ENCODE measurements at regions not wholly inside any gene's neighbourhood (a gene's known extent, or its start where the extent isn't known, plus 50 kb on each side); places are given as distances from the start of the nearest gene placed in this dataset.

DNA sequence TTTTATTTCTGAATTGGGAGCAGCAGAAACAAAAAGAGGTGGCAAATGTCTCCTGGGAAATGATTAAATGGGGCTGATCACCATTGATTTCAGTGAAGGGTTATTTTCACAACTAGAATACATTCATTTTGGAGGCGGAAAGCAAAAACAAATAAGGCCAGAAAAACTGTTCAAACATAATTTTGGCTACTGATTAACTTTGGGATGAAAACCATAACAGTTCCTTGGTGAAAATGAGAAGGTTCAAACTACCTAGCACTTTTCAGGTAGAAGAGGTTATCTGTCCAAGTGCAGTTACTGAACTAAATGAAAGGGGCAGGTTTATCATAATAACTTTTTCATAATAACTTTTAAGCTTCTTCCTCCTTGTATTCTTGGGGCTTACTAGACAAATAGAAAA lies 718.5 kb downstream of the CDH11 start:
- no peak for DNase-seq

- no peak for DNase-seq
Measured at GRCh38 chr16:64398793-64399192, 723.1 kb downstream of the CDH11 start.

DNA sequence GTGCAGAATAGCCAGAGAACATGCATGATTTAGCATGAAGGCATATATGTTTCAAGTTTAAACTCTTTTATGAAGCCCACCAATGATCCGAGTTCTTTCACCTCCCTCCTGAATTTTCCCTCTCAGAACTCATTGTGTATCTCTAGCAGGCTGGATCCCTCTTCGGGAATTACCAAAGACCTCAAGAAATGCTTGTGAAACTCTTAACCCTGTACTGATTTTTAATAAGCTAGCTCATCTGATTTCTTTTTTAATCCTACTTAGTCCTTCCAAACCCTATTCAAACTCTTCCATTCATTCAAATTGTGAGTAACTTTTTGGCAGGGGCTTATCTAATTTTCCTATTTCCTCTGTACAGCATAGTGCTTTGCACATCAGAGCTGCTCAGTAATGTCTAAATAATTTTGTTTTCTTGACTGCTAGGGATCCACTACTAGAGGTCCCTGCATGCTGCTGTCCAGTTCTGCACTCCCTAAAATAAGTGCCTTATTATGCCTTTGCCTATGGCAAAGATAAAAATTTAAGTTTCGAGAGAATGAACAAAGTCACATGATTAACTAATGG lies 723.8 kb downstream of the CDH11 start:
- peak; percentile 84 for DNase-seq

GRCh38 chr16:64397042-64397441 lies 724.8 kb downstream of the CDH11 start:
- DNase-seq: peak; percentile 79

- DNase-seq: no peak
Measured at GRCh38 chr16:64394061-64394460, 727.8 kb downstream of the CDH11 start.

DNA sequence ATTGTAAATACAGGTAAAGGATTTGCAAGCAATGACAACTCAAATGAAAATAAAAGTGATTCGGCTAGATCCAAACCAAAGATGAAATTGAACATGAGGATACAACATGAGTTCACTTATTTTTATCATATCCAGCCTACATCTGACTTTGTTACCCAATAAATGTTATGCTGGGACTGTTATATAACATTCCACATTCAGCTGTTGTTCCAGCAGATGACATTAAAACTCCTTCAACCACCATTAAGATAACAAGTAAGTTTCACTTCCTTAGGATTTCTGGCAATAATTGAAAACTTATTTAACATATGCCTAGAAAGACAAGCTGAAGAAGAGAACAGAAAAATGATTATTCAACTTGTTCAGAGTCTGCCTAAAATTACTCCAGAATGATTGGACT lies 729.4 kb downstream of the CDH11 start:
- no peak for DNase-seq

- DNase-seq: no peak
Measured at GRCh38 chr16:64391063-64391600, 730.7 kb downstream of the CDH11 start.

DNA sequence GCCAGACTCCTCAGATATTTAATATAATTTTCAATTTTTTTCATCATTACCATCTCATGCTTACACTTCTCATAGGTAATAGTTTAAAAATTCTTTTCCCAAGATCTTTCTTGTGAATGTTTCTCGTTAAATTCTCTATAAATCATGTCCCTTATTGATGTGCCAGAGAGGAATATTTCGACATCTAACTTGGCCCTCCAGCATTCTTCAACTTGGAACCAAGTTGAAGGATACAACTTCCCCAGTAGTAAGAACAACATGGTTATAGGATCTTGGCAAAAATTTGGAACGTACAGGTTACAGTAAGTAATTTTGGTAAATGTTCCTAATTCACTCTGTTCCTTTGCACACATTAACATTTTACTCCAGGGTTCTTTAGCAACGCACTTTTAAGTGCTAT lies 731.8 kb downstream of the CDH11 start:
- DNase-seq: no peak

DNA sequence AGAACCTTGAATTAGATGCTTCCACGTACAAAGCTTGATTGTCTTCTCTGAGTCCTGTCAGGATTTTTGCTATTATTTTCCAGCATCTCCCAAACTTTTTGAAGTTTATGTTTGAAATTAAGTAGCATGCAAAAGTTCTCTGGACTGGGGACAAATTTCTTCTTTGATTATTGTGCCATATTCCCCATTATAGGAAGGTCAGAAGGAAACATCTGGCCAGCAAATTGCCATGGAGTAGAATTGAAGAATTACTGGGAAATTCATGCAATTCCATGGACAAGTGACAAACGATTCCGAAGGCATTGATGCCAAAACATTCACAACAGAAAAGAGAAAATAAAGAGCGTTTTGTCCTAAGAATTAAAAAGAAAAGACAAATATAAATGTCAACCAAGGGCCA lies 737.2 kb downstream of the CDH11 start:
- DNase-seq: no peak

DNA sequence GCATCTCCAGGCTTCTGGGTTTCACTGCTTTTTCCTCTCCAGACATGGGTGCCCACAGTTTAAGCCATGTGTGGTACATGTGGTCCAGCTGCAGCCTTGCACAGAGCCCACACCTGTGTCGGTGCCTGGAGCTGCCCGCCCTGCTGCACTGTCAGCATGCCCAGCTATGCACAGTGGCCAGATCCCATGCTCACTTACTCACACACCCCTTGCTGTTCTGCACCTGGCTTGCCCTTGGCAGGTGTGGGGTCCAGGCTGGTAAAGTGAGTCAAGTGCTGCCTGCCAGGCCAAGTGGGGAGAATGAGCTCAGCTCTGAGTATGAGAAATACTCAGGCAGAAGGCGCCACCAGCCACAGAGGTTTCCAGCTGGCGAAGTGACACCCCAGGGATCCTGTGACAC lies 739.9 kb downstream of the CDH11 start:
- no peak for DNase-seq

GRCh38 chr16:64380751-64381150 lies 741.1 kb downstream of the CDH11 start:
- no peak for DNase-seq

DNA sequence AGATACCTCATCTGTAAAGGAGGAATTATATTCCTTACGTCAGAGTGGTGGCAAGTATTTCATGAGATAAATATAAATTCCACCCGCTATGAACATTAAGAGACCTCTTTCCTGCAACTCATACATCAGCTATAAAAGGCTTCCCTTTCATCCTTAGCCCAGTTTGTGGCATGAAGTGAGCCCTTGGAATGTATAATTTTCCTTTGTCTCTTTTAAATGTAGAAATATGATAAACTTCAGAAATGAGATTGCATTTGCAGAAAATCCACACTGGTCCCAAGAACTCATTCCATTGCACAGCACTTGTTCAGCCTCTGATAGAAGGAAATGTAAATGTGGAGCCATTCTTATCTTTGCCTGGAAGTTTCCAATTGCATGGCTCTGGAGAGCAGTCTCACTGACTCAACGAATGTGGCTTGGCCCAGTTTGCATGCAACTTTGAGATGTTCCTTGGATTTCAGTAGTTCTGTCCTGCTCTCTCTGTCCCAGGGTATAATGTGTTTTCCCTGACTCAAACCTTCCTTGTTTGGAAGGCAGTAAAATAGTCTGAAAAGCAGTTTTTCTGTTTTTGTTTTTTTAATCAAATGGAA lies 746.4 kb downstream of the CDH11 start:
- DNase-seq: peak; percentile 13

GRCh38 chr16:64370112-64370511 lies 751.8 kb downstream of the CDH11 start:
- no peak for DNase-seq

GRCh38 chr16:64365448-64365931 lies 756.4 kb downstream of the CDH11 start:
- no peak for DNase-seq

DNA sequence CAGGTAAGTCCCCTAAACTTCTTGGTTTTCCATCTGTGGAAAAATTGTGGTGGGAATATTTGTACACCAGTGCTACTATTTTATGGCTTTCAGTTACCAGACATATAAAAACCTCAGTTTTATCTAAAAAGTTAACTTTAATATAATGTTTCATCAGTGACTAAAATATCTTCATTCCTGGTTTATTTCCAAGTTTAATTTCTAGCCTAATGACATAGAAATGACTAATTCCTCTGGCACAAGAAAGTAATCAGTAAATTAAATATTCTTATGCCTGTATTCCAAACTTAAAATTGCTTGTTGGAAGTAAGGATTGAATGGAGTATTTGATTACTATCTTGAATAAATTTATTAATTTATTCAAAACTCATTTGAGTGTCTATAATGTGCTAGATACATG lies 757.0 kb downstream of the CDH11 start:
- no peak for DNase-seq

DNA sequence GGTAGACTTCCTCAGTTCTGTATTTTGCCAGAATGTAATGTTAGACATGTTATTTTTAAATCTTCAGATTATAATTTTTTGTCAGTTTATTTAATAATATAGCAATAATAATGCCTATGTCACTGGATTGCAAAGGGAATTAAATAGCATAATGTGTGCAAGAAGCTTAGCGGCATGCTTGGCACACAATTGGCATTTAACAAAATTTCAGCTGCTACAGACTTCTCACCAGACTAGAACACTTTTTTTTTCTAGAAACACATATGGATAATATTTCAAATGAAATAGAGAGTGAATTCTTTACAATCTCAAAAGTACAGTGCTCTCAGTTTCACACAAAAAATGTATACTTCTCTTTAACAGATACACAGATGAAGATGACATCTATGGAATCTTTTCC lies 757.4 kb downstream of the CDH11 start:
- DNase-seq: no peak

DNA sequence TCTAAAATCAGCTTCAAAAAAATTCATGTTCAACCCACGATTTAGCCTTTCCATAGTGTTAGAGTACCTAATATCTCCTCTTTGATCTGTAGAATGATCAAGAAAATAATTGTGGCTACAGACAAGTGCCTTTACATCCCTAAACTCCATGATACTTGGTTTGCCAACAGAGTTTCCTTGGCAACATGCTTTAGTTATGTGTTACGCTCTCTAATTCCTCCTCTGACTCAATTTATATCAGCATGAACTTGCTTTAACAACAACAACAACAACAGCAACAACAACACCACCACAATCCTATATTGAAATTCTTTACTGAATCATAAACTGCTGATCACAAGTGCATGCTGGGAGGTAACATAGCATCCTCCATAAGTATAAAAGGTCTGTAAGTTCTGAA lies 757.8 kb downstream of the CDH11 start:
- no peak for DNase-seq

GRCh38 chr16:64363039-64363438 lies 758.8 kb downstream of the CDH11 start:
- DNase-seq: no peak

GRCh38 chr16:64362193-64362592 lies 759.7 kb downstream of the CDH11 start:
- DNase-seq: peak; percentile 60

- no peak for DNase-seq
Measured at GRCh38 chr16:64361753-64362152, 760.1 kb downstream of the CDH11 start.

DNA sequence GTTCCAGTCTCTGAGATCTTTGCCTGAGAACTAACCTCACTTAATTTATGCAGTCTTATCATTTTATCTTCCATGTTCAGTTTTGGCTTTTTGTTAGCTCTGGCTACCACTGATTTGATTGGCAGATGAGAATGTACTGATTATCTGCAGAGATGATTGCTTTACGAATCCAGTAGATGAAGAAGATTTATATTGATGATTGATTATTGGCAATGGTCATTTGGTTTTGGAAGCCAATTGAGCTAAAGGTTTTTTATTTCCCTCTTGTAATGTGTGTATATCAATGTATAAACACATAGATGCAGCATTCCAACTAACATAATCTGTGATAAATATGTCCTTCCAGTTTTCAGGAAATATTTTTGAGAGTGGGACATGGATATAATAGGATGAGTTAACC lies 763.6 kb downstream of the CDH11 start:
- no peak for DNase-seq

DNA sequence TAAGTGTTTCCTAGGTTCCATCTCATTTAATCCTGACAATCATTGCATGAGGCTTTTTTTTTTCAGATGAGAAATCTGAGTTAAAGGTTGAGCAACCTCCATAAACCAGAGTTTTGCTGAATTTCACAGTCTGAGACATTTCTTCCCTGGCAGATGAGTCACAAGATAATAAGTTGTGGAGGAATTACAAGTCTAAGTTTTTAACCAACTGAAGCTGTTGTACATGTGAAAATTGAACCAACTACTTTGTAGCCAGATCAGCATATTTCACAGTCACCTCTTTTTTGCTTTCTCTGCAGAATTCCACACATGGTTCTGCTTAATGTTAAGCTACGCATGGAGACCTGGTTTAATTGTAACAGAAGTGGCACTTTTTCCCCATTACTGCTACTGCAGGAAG lies 765.6 kb downstream of the CDH11 start:
- DNase-seq: peak; percentile 77

GRCh38 chr16:64352246-64352645 lies 769.6 kb downstream of the CDH11 start:
- no peak for DNase-seq

- no peak for DNase-seq
Measured at GRCh38 chr16:64351121-64351520, 770.7 kb downstream of the CDH11 start.

GRCh38 chr16:64346080-64346479 lies 775.8 kb downstream of the CDH11 start:
- no peak for DNase-seq

Data from NCI-H226 (cell line).